GM12878 (cell line): ENCODE measurements at regions not wholly inside any gene's neighbourhood (a gene's known extent, or its start where the extent isn't known, plus 50 kb on each side); places are given as distances from the start of the nearest gene placed in this dataset.

ENCODE experiments used
- POLR2A ChIP-seq: IDR thresholded peaks from 2 replicates; pipeline ENCODE4 v1.6.1; 2011; ENCODE audit warnings: low read depth, mild to moderate bottlenecking, low read length
- TF ChIP-seq, protein P1 (sequence below), 3 experiments: IDR thresholded peaks in 2 of 3; conservative IDR thresholded peaks in 1 of 3; 2 replicates each; pipeline ENCODE4 v1.5.1; 2011; ENCODE audit warnings: low read depth in 3 of 3, low read length in 3 of 3, mild to moderate bottlenecking in 3 of 3, control low read depth in 2 of 3, moderate library complexity in 2 of 3, inconsistent platforms in 1 of 3, mixed read lengths in 1 of 3; ENCODE audit not compliant: control insufficient read depth in 2 of 3, insufficient read depth in 1 of 3; ENCODE audit errors: extremely low read depth in 1 of 3

DNA sequence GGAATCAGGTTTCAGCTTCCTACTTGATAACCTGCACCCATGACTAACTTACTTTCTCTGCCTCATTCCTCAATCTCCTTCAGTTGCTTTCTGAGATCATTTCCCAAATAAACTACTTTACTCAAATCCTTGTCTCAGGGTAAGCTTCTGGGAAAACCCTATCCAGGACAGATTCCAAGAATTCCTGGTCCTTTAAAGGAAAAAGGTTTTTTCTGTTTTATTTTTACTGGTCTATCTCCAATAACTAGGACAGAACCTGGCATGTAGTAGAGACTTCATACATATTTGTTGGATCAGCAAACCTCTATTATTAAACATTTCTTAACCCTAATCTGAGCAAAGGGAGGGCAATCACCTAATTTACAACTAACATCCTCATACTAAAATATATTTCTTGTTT is 910.5 kb upstream of the CHORDC1 start:
- TF ChIP-seq POLR2A, result no peak
- TF ChIP-seq, protein P1, sequence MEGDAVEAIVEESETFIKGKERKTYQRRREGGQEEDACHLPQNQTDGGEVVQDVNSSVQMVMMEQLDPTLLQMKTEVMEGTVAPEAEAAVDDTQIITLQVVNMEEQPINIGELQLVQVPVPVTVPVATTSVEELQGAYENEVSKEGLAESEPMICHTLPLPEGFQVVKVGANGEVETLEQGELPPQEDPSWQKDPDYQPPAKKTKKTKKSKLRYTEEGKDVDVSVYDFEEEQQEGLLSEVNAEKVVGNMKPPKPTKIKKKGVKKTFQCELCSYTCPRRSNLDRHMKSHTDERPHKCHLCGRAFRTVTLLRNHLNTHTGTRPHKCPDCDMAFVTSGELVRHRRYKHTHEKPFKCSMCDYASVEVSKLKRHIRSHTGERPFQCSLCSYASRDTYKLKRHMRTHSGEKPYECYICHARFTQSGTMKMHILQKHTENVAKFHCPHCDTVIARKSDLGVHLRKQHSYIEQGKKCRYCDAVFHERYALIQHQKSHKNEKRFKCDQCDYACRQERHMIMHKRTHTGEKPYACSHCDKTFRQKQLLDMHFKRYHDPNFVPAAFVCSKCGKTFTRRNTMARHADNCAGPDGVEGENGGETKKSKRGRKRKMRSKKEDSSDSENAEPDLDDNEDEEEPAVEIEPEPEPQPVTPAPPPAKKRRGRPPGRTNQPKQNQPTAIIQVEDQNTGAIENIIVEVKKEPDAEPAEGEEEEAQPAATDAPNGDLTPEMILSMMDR (IDR thresholded peaks at IDR 0.05 in 2 of 3, conservative IDR thresholded peaks at IDR 0.05 in 1 of 3; ENCODE audit: control insufficient read depth in 2 of 3, extremely low read depth in 1 of 3, insufficient read depth in 1 of 3, low read depth in 3 of 3, low read length in 3 of 3), result no peak
